NCI-H748 treated with DMSO at 0.1 percent for 48 hours (cell line): ENCODE measurements at regions not wholly inside any gene's neighbourhood (a gene's known extent, or its start where the extent isn't known, plus 50 kb on each side); places are given as distances from the start of the nearest gene placed in this dataset.
"Not testable (repeated sequence)": the region's sequence is repeated elsewhere in the genome, so short reads cannot be mapped to it uniquely, and the experiment has no call there.

ENCODE experiments used
- DNase-seq: peaks from one replicate; lab custom pipeline; 2025; lab: John Stamatoyannopoulos, UW

DNA sequence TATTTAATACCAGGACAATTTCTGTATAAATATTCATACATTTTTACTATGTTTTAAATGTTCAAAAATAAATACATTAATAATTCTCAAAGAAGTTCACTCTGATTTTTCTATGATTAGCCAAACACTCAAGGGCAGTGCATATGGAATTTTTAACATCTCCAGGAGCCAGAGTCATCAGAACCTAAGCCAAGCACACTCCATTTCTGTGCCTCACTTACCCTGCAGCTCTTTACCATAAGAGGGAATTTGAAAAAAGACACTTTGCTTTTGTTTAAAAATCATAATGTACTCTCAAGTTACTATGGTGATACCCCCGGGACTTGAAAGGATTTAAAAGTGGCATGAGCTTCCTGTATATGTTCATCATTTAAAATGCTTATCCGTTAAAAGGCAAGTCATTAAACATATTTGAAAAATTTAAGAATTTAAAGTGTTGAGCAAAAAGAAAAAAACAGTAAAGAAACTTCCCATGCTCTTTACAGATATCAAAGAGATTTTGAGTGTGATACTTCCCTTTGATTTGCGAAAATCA, 747.4 kb upstream of the NECTIN3 start:
- no peak for DNase-seq

DNA sequence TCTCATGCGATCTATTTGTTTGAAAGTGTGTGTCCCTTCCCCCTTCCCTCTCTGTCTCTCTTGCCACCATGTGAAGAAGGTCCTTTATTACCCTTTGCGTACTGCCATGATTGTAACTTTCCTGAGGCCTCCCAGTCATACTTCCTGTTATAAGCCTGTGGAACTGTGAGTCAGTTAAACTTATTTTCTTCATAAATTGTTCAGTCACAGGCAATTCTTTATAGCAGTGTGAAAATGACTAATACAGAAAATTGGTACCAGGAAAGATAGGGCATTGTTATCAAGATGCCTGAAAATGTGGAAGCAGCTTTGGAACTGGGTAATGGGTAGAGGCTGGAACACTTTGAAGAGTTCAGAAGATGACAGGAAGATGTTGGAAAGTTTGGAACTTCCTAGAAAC, 743.7 kb upstream of the NECTIN3 start:
- no peak for DNase-seq

DNA sequence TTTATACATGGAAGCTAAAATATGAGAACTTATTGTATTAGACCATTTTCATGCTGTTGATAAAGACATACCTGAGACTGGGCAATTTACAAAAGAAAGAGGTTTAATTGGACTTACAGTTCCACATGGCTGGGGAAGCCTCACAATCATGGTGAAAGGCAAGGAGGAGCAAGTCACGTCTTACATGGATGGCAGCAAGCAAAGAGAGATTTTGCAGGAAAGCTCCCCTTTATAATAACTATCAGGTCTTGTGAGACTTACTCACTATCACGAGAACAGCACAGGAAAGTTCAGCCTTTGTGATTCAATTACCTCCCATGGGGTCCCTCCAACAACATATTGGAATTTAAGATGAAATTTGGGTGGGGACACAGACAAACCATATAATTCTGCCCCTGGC, 740.1 kb upstream of the NECTIN3 start:
- not testable (repeated sequence) for DNase-seq

DNA sequence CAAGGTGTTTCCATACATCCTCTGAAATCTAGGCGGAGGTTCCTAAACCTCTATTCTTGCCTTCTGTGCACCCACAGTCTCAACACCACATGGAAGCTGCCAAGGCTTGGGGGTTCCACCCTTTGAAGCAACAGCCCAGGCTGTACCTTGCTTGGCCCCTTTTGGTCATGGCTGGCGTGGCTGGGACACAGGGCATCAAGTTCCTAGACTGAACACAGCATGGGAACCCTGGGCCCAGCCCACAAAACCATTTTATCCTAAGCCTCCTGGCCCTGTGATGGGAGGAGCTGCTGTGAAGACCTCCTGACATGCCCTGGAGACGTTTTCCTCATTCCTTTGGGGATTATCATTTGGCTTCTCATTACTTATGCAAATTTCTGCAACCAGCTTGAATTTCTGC, 739.0 kb upstream of the NECTIN3 start:
- no peak for DNase-seq

DNA sequence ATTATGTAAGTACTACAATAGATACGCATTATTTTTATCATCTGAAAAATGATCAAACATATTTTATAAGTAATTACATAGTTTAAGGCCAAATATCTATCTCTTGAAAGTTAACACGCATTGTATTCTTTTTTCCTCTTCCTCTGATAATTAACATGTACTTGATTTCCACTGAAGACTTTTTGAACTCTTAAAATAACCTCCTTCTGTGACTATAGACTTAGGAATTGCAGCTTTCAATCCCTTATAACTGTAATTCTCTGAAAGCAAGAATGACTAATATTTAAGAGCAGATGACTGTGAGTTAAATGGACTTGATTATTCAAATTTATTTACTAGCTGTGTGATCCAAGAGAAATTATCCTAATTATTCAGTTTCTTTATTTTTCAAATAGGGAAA, 730.6 kb upstream of the NECTIN3 start:
- no peak for DNase-seq

DNA sequence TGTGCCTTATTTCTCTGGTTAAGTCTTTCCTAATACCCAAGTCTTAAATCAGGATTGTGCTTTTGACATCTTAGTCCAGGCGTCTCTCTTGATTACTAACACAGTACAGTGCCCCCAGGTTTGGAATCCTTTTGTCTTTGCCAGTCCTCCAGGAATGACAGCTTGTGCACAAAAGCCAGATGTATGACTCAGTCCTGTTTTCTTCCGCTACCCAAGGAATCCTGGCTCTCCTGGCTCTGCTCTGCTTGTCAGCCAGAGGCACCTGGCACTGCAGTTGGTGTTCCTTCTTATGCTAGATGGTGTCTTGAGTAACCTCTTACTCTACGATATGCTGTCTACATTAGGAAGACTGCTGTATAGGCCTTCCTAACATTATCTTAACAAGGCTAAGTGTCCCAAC, 728.2 kb upstream of the NECTIN3 start:
- DNase-seq, result no peak

DNA sequence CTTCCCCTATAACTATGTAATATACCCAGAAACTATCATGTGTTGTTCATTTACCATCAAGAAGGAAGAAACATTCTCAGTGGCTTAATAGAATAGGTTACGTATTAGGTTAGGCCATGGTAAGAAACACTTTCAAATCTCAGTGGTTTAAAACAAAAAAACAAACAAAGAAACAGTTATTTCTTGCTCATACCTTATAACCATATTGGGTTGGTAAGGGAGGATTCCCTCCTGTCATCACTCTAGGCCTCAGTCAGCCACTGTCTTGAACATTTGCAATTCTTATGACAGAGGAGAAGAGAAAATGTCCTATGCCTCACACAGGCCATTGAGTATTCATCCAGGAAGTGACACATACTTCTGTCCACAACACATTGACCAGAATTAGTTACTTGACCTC, 727.7 kb upstream of the NECTIN3 start:
- no peak for DNase-seq

DNA sequence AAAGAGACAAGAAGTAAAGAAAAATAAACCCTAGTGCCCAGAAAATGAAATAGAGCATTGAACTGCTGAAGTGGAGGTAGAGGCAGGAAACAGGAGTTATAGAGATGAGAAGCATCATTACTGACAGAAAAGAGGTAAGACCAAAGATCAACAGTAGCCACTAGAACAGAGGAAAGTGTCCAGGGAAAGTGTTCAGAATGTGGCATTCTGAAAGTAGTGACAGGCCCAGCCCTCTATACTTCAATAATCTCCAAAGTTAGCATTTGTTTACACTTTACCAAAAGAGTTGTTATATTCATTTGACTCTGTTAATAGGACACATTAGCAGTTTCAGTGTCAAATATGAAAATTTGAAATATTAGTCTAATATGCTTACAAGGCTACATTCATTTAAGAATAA, 727.1 kb upstream of the NECTIN3 start:
- no peak for DNase-seq

DNA sequence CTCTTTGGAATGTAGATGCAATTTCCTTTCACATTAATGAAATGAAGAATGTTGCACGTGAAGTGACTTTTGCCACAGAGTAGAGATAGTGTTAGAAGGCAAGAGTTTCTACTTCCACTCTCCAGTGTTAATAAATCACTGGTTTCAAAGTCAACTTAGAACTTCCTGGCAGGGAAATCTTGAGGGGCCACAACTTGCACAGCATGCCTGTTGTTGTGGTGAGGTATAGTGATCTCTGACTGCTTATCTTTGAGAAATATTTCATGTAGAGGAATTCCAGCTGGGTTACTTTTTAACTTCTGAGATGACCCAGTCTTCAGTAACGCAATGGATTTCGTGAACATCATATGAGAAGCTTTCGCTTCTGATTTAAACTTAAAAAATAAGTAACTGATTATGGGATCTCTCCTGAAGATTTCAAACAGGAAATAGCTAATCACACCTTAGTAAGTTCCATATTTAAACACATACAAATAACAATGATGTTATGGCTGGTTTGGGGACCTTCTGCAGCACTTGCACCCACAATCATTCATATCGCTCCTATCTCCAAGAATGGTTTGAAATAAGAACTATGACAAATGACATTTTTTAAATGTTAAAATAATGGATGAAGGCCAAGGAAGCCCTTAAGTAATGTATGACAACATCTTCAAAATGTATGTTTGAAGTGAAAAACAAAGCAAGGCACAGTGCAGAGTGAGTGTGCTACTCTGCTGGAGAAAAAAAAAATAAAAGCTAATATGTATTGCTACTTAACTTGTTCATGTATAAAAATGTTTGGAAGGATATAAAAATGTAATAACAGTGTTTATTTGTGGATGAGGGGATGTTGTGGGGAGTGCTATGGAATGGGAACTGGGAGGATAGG, 726.5 kb upstream of the NECTIN3 start:
- no peak for DNase-seq

DNA sequence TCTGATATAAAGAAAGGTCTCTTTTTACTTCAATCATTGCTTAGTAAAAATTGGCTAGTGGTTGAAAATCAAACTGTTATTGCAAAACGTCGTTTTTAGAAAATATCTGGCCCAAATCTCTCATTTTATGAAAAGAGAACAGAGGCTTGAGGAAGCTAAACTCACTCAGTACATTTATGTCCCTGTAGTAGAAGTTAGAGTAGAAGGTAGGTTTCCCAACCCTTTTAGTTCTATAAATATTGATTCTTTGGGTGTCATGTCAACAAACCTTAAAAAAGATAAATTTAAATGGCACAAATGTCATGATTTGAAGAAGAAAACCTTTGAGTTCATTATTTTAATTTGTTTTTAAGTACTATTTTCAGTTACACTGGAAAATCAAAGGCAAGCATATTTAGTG, 722.3 kb upstream of the NECTIN3 start:
- no peak for DNase-seq

DNA sequence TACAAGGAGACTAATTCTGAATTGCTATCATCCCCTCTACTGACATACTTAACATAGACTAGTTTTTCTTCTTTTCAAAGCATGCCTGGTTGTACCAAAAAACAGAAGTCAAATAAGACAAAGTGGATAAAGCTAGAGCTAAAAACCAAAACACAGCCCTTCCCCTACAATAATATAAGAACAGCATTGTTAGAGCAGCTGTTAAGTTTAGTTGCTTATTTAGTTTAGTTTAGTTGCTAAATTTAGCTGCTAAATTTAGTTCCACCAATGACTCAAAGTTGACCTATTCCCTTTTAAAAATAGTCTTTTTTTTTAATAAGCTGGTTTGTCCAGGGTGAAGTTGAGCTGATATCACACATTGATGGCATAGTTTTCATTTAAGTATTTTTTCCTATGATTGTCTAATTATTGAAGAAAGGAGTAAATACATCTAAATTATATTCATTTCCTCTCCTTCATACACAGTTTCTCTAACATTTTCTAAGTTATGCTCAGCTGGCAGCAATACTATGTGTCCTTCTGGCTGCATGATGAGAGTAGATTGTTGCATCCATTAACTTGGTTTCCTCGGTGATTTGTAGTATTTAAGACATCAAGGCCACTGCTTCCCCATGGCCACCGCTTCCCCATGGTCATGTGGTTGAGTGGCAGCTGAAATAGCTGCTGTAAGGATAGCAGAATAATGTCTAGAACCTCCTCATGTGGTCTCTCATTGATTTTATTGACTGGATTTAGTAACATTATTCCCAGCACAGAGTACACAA, 718.6 kb upstream of the NECTIN3 start:
- DNase-seq, result no peak

DNA sequence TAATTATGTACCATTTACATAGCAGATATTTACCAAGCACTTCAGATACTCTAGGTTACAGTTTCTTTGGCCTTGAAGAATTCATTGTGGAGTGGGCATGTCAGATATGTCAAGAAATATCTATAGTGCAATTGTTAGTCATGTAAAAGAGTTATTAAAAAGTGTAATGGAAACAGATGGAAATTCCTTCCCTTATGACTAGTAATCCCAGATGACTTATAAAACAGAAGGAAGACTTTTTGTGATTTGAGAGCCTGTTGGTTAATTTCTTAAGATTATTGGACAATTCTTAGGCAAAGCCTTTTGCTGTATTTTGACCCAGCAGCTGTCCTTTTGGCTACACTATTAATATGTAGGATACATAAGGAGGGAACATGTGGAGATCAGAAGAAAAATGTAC, 708.9 kb upstream of the NECTIN3 start:
- no peak for DNase-seq

DNA sequence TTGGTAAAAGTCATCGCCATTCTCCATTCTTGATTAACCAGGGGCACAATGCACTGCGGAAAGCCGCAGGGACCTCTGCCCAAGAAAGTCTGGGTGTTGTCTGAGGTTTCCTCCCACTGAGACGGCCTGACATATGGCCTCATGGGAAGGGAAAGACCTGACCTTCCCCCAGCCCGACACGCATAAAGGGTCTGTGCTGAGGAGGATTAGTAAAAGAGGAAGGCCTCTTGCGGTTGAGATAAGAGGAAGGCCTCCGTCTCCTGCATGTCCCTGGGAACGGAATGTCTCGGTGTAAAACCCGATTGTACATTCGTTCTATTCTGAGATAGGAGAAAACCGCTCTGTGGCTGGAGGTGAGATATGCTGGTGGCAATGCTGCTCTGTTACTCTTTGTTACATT, 704.3 kb upstream of the NECTIN3 start:
- not testable (repeated sequence) for DNase-seq

DNA sequence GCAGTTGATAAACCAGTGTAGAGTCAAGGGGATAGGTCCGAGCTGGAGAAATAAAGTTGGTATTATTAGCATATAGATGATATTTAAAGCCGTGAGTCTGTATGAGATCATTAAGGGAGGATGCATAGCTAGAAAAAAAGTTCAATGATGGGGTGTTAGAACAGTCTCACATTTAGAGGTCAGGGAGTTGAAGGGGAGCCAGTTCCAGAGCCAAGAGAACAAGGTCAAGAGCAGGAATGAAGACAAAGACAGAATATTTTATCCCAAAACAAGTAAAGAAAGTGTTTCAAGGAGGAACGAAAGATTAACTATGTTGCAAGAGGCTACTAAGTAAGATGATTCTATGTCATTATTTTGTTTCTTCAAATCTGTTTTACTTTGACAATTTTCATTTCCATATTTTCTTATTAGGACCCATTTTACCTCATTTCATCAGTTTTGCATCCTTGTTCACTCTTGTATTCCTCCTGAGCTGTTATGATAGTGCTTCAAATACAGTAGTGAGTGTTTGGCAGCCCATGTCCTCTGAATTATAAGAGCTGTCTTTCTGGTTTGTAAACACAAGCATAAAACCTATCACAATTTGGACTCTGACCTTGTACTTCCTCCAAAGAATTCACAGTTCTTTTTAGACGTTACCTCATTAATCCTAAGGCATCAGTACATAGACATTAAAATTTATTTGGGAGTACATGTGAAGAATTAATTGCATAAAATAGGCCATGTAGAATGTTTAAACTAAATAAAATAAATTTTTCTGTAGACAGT, 695.7 kb upstream of the NECTIN3 start:
- no peak for DNase-seq

DNA sequence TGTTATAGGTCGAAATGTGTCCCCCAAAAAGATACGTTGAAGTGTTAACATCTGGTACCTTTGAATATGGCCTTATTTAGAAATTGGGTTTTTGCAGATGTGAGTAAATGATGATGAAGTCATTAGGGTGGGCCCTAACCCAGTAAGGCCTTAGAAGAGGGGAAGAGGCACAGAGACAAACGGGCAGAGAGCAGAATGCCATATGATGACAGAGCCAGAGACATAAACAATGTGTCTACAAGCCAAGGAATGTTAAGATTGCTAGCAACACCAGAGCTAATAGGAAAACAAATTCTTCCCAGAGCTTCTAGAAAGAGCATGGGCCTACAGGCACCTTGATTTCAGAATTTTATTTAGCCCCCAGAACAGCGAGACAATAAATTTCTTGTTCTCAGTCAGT, 693.1 kb upstream of the NECTIN3 start:
- no peak for DNase-seq

DNA sequence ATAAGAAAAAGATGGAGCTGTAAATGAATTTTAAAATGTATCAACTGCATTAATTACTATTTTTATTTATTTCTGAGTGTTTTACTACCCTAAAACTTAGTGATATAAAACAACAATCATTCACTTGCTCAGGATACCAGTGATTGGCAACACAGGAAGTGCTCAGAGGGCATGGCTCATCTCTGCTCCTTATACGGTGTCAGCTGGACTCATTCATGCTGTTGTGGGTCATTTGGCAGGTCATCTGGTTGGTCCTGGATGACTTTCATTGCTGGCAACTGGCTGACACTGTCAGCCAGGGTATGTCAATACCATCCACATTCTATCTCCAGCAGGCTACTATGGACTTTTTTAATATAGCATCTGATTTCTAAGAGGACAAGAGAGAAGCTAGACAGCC, 689.6 kb upstream of the NECTIN3 start:
- peak; percentile 51 for DNase-seq

DNA sequence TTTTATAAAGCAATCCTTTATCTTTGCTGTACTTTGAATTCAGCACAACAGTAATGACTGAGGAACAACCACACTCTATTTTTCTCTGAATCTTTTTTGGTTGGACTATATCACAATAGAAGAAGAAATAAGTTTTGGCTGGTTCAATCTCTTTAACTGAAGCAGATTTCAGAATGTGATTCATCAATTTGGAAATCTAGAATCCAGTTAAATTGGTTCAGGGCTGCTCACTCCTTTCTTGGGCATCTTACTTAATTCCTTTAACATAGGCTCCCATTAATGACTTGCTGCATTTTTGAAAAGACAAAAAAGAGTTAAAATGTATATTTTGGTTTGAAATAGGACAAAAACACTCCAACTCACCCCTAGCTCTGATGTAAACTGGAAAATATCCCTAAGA, 688.3 kb upstream of the NECTIN3 start:
- no peak for DNase-seq

DNA sequence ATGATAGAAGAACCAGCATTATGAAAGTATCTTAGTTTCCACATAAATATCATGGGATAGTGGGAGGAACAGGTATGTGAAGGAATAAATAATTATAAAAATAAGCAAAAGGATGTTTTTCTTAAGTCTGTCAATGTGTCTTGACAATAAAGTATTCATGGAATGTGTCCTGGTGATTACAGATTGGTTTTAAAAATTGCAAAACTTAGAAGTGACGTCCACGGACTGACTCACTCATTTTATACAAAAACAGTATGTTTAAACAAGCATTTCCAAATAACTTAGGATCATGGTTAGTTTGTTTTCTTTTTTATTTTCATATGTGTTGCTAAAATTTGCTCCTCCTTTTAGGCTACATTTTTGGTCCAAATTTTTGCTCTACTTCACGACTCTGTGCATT, 687.0 kb upstream of the NECTIN3 start:
- no peak for DNase-seq

DNA sequence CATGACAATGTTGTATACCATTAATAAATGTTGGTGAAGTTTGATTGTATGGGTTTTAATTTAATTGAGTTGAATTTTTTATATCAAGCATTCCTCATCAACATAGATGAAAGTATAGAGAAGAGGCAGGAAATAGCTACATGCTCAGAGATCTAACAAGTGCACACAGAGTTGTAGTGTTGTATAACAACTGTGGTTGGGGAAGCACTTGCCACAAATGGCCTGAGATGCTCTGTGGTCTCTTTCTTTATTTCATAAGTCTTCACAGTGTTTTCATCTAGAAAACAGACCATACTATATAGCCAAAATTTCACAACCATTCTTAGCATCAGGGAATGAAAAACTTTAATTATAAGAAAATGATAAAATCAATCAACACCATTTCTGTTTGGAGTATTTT, 682.6 kb upstream of the NECTIN3 start:
- no peak for DNase-seq

DNA sequence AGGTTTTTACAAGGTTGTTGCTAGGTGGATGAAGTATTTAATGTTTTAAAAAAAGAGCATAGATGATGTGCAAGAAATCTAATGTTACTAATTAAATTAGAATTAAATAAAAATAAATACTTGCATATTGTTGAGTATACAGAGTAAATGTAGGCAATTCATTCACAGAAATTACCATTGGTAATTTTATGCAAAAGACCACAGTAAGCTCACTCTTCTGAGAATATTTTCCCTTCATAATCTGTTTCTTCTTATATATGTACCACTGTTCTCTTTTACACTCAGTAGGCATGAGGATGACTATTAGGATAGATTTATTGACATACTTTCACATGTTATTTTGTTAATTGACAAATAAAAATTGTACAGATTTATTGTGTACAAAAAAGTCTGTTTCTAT, 681.2 kb upstream of the NECTIN3 start:
- no peak for DNase-seq

DNA sequence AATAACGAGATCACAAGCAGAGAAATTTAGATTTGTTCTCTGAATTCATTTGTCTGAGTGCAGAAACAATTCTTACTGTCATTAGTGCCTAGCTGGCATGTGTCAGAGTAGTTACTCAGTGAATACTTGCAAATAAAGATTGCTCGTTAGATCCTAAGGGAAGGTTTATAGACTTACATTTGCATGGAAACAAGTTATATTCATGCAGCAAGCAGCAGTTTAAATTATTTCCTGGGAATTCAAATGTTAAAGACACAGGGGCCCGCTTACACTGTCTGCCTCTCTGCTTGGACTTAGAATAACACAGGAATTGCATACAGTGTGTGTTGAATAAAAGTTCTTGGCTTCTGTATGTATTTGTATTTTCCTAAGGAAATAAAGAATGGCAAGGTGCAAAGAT, 680.6 kb upstream of the NECTIN3 start:
- DNase-seq, result no peak

DNA sequence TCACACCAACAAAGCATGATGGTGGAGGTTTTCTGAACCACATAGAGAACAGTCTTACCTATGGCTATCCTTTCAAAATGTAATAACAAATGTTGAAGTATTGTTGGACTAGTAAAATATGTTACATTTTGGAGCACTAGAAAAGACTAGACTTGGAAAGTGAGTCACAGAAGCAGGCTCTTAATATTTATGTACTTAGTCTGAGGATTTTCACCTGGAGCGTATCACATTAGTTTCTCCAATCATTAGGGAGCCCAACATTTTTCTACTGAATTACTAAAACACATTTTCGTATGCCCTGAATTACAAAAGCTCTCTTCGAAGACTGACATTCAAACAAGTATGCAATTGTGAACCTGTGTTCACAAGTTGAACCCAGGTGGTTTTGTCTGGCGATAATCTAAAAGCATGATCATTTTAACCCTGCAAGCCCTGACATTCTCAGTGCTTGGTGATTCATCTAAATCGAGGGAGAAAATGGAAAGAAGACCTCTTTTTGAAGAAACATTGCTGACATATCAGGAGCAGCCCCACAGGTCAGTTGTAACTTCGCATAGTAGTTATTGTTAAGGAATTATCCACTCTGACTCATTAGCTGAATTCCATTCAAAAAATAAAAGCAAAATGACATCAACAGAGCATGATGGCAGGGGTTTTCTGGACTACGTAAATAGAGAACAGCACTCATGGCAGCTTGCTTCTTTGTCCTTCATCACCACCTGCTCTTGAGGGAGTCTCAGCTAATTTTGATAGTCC, 679.8 kb upstream of the NECTIN3 start:
- no peak for DNase-seq
